Liver (tissue), 8 donors: ENCODE measurements at regions not wholly inside any gene's neighbourhood (a gene's known extent, or its start where the extent isn't known, plus 50 kb on each side); places are given as distances from the start of the nearest gene placed in this dataset.

Experiments
- DNase-seq: peaks from one replicate; pipeline ENCODE4 v3.0.0-alpha.2; 2017; ENCODE audit warnings: low spot score
- H3K27ac ChIP-seq, 2 donors: one replicate each; pipeline ENCODE4 v1.7.0; 2013; ENCODE audit warnings: inconsistent platforms in 2 of 2, low read length in 2 of 2, control low read depth in 1 of 2, low read depth in 1 of 2, mild to moderate bottlenecking in 1 of 2
- H3K27me3 ChIP-seq, 4 donors: one replicate each; pipeline versions ENCODE4 v1.6.1 to v1.7.0; 2013; ENCODE audit warnings: low read length in 3 of 4, inconsistent platforms in 1 of 4, mild to moderate bottlenecking in 1 of 4, moderate library complexity in 1 of 4; ENCODE audit not compliant: control insufficient read depth in 4 of 4, insufficient read depth in 4 of 4
- H3K36me3 ChIP-seq, 4 donors: one replicate each; pipeline versions ENCODE4 v1.6.1 to v1.7.0; 2013; ENCODE audit warnings: low read length in 3 of 4, mild to moderate bottlenecking in 3 of 4, low read depth in 1 of 4, moderate library complexity in 1 of 4; ENCODE audit not compliant: control insufficient read depth in 4 of 4, insufficient read depth in 3 of 4
- H3K4me1 ChIP-seq, 4 donors: one replicate each; pipeline versions ENCODE4 v1.6.1 to v1.7.0; 2013; ENCODE audit warnings: low read length in 3 of 4, mild to moderate bottlenecking in 3 of 4, moderate library complexity in 1 of 4; ENCODE audit not compliant: control insufficient read depth in 4 of 4, insufficient read depth in 4 of 4
- H3K4me3 ChIP-seq, 3 donors: one replicate each; pipeline versions ENCODE4 v1.6.1 to v1.7.0; 2013; ENCODE audit warnings: low read length in 3 of 3, control low read depth in 1 of 3, low read depth in 1 of 3, mild to moderate bottlenecking in 1 of 3
- H3K9ac ChIP-seq, 2 donors: one replicate each; pipeline ENCODE4 v1.7.0; 2013; ENCODE audit warnings: low read length in 2 of 2, mild to moderate bottlenecking in 2 of 2, moderate library complexity in 2 of 2, control low read depth in 1 of 2, low read depth in 1 of 2
- H3K9me3 ChIP-seq, 4 donors: one replicate each; pipeline versions ENCODE4 v1.6.1 to v1.7.0; 2013; ENCODE audit warnings: low read length in 3 of 4; ENCODE audit not compliant: control insufficient read depth in 4 of 4
- CTCF ChIP-seq: fragments of 150-350 bp; IDR thresholded peaks from 2 replicates; pipeline ENCODE4 v1.5.1; 2017; ENCODE audit warnings: improper control_type of control experiment, low read depth, low read length; ENCODE audit not compliant: missing input control
- EGR1 ChIP-seq, 2 donors: IDR thresholded peaks; 2 replicates each; pipeline ENCODE4 v1.6.1; 2016 to 2018; ENCODE audit warnings: antibody characterized with exemption in 2 of 2, low read depth in 2 of 2
- FOXA1 ChIP-seq: IDR thresholded peaks from 2 replicates; pipeline ENCODE4 v1.6.1; 2016; ENCODE audit warnings: antibody characterized with exemption
- FOXA2 ChIP-seq: IDR thresholded peaks from 2 replicates; pipeline ENCODE4 v1.6.1; 2016; ENCODE audit warnings: antibody characterized with exemption
- GABPA ChIP-seq, 2 donors: IDR thresholded peaks in 1 of 2; conservative IDR thresholded peaks in 1 of 2; 2 replicates each; pipeline ENCODE4 v1.6.1; 2016; ENCODE audit warnings: antibody characterized with exemption in 2 of 2, mild to moderate bottlenecking in 1 of 2, moderate library complexity in 1 of 2
- HNF4A ChIP-seq, 2 donors: conservative IDR thresholded peaks; 2 replicates each; pipeline ENCODE4 v1.6.1; 2016; ENCODE audit warnings: antibody characterized with exemption in 2 of 2, mild to moderate bottlenecking in 2 of 2
- HNF4G ChIP-seq: IDR thresholded peaks from 2 replicates; pipeline ENCODE4 v1.6.1; 2016; ENCODE audit warnings: antibody characterized with exemption
- JUND ChIP-seq, 2 donors: IDR thresholded peaks; 2 replicates each; pipeline ENCODE4 v1.6.1; 2016; ENCODE audit warnings: antibody characterized with exemption in 2 of 2
- NR2F2 ChIP-seq: IDR thresholded peaks from 2 replicates; pipeline ENCODE4 v1.6.1; 2016; ENCODE audit warnings: antibody characterized with exemption
- SP1 ChIP-seq: IDR thresholded peaks from 2 replicates; pipeline ENCODE4 v1.6.1; 2018; ENCODE audit warnings: antibody characterized with exemption, mild to moderate bottlenecking
- TAF1 ChIP-seq: conservative IDR thresholded peaks from 2 replicates; pipeline ENCODE4 v1.6.1; 2016; ENCODE audit warnings: antibody characterized with exemption, mild to moderate bottlenecking
- YY1 ChIP-seq: IDR thresholded peaks from 2 replicates; pipeline ENCODE4 v1.6.1; 2016; ENCODE audit warnings: antibody characterized with exemption, mild to moderate bottlenecking
- WGBS: extraction: QIAGEN DNeasy Blood & Tissue Kit; methylation state at CpG from one replicate; pipeline ENCODE4 v1.1.7; 2013; 5-methylcytosine and 5-hydroxymethylcytosine counted together
- TF ChIP-seq, protein P1 (sequence below): IDR thresholded peaks from 2 replicates; pipeline ENCODE4 v1.6.1; 2016; ENCODE audit warnings: antibody characterized with exemption
- TF ChIP-seq, protein P2 (sequence below): IDR thresholded peaks from 2 replicates; pipeline ENCODE4 v1.6.1; 2016; ENCODE audit warnings: antibody characterized with exemption
- TF ChIP-seq, protein P3 (sequence below): IDR thresholded peaks from 2 replicates; pipeline ENCODE4 v1.6.1; 2016; ENCODE audit warnings: antibody characterized with exemption, mild to moderate bottlenecking
- TF ChIP-seq, protein P4 (sequence below): IDR thresholded peaks from 2 replicates; pipeline ENCODE4 v1.6.1; 2016; ENCODE audit warnings: antibody characterized with exemption
- donor health status: healthy.
- donor health status: healthy.
- donor health status: healthy.
- donor health status: healthy.
- donor health status: healthy.

- H3K27ac ChIP-seq = no peak overlapping the region
- WGBS = 30% methylated on average over 3 of the region's 3 CpGs
- TF ChIP-seq, protein P1, sequence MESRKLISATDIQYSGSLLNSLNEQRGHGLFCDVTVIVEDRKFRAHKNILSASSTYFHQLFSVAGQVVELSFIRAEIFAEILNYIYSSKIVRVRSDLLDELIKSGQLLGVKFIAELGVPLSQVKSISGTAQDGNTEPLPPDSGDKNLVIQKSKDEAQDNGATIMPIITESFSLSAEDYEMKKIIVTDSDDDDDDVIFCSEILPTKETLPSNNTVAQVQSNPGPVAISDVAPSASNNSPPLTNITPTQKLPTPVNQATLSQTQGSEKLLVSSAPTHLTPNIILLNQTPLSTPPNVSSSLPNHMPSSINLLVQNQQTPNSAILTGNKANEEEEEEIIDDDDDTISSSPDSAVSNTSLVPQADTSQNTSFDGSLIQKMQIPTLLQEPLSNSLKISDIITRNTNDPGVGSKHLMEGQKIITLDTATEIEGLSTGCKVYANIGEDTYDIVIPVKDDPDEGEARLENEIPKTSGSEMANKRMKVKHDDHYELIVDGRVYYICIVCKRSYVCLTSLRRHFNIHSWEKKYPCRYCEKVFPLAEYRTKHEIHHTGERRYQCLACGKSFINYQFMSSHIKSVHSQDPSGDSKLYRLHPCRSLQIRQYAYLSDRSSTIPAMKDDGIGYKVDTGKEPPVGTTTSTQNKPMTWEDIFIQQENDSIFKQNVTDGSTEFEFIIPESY = no peak
- TF ChIP-seq YY1 (no peak), FOXA1 (no peak), HNF4G (no peak), GABPA (IDR thresholded peaks at IDR 0.05 in 1 of 2, conservative IDR thresholded peaks at IDR 0.05 in 1 of 2) (no peak), CTCF (no peak), NR2F2 (no peak), EGR1 (IDR thresholded peaks at IDR 0.05; ENCODE audit: low read depth in 2 of 2) (no peak), FOXA2 (no peak), SP1 (no peak), TAF1 (no peak), JUND (IDR thresholded peaks at IDR 0.05) (no peak), HNF4A (conservative IDR thresholded peaks at IDR 0.05) (no peak)
- TF ChIP-seq, protein P2, sequence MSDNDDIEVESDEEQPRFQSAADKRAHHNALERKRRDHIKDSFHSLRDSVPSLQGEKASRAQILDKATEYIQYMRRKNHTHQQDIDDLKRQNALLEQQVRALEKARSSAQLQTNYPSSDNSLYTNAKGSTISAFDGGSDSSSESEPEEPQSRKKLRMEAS = no peak
- TF ChIP-seq, protein P3, sequence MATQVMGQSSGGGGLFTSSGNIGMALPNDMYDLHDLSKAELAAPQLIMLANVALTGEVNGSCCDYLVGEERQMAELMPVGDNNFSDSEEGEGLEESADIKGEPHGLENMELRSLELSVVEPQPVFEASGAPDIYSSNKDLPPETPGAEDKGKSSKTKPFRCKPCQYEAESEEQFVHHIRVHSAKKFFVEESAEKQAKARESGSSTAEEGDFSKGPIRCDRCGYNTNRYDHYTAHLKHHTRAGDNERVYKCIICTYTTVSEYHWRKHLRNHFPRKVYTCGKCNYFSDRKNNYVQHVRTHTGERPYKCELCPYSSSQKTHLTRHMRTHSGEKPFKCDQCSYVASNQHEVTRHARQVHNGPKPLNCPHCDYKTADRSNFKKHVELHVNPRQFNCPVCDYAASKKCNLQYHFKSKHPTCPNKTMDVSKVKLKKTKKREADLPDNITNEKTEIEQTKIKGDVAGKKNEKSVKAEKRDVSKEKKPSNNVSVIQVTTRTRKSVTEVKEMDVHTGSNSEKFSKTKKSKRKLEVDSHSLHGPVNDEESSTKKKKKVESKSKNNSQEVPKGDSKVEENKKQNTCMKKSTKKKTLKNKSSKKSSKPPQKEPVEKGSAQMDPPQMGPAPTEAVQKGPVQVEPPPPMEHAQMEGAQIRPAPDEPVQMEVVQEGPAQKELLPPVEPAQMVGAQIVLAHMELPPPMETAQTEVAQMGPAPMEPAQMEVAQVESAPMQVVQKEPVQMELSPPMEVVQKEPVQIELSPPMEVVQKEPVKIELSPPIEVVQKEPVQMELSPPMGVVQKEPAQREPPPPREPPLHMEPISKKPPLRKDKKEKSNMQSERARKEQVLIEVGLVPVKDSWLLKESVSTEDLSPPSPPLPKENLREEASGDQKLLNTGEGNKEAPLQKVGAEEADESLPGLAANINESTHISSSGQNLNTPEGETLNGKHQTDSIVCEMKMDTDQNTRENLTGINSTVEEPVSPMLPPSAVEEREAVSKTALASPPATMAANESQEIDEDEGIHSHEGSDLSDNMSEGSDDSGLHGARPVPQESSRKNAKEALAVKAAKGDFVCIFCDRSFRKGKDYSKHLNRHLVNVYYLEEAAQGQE = no peak
- no peaks in the 10 kb centered on the region for H3K27me3 ChIP-seq
- H3K4me1 ChIP-seq = no peaks in the 10 kb centered on the region
- H3K9ac ChIP-seq = no peak overlapping the region
- DNase-seq = no peak
- H3K9me3 ChIP-seq = no peaks in the 10 kb centered on the region
- no peak overlapping the region for H3K4me3 ChIP-seq
- no peaks in the 10 kb centered on the region for H3K36me3 ChIP-seq
Observed at GRCh38 chr10:65346466-65346865, 1579.4 kb upstream of the LRRTM3 start.

GRCh38 chr10:65348637-65349036 lies 1577.2 kb upstream of the LRRTM3 start:
- WGBS = 83% methylated on average over 8 of the region's 8 CpGs
- Histone ChIP-seq H3K36me3 (no peaks in the 10 kb centered on the region), H3K4me1 (no peaks in the 10 kb centered on the region), H3K9me3 (no peaks in the 10 kb centered on the region), H3K27me3 (no peaks in the 10 kb centered on the region), H3K4me3 (no peak overlapping the region), H3K27ac (no peak overlapping the region), H3K9ac (no peak overlapping the region)
- no peak for DNase-seq
- TF ChIP-seq, protein P4, sequence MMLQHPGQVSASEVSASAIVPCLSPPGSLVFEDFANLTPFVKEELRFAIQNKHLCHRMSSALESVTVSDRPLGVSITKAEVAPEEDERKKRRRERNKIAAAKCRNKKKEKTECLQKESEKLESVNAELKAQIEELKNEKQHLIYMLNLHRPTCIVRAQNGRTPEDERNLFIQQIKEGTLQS = no peak
- no peak for TF ChIP-seq GABPA (IDR thresholded peaks at IDR 0.05 in 1 of 2, conservative IDR thresholded peaks at IDR 0.05 in 1 of 2)
- no peak for TF ChIP-seq HNF4A (conservative IDR thresholded peaks at IDR 0.05)
- TF ChIP-seq FOXA1 = no peak
- no peak for TF ChIP-seq EGR1 (IDR thresholded peaks at IDR 0.05; ENCODE audit: low read depth in 2 of 2)
- no peak for TF ChIP-seq SP1
- no peak for TF ChIP-seq FOXA2
- no peak for TF ChIP-seq CTCF
- no peak for TF ChIP-seq TAF1
- TF ChIP-seq, protein P2 = no peak
- TF ChIP-seq HNF4G = no peak
- TF ChIP-seq, protein P3 = no peak
